Mesothelial cell of epicardium (in vitro differentiated cells): ENCODE measurements at regions not wholly inside any gene's neighbourhood (a gene's known extent, or its start where the extent isn't known, plus 50 kb on each side); places are given as distances from the start of the nearest gene placed in this dataset.

ENCODE experiments used
- DNase-seq, 2 experiments: peaks; one replicate each; pipeline ENCODE4 v3.0.0; 2021; ENCODE audit warnings: low spot score in 2 of 2; ENCODE audit not compliant: unreplicated experiment in 2 of 2
- H3K27ac Mint-ChIP-seq: 2 replicates; pipeline ENCODE4 v1.8.0; 2021; ENCODE audit warnings: mixed read lengths
- H3K27me3 Mint-ChIP-seq: 2 replicates; pipeline ENCODE4 v1.8.0; 2021; ENCODE audit warnings: low read depth, mixed read lengths
- H3K36me3 Mint-ChIP-seq: 2 replicates; pipeline ENCODE4 v1.8.0; 2021; ENCODE audit warnings: mixed read lengths
- H3K4me1 Mint-ChIP-seq: 2 replicates; pipeline ENCODE4 v1.8.0; 2021; ENCODE audit warnings: mixed read lengths
- H3K4me3 Mint-ChIP-seq: 2 replicates; pipeline ENCODE4 v1.8.0; 2021; ENCODE audit warnings: mild to moderate bottlenecking, moderate library complexity, mixed read lengths
- H3K9me3 Mint-ChIP-seq: 2 replicates; pipeline ENCODE4 v1.8.0; 2021; ENCODE audit warnings: mixed read lengths
- CTCF ChIP-seq: fragments of 200-600 bp; sonication (generic); IDR thresholded peaks from one replicate; pipeline ENCODE4 v1.5.0; 2021; ENCODE audit warnings: antibody characterized with exemption; ENCODE audit not compliant: unreplicated experiment

- no peaks in the 10 kb centered on the region for H3K27me3 Mint-ChIP-seq
- no peak overlapping the region for H3K4me3 Mint-ChIP-seq
- TF ChIP-seq CTCF: no peak
- DNase-seq: no peak
- peaks cover 1% of the 10 kb centered on the region for H3K4me1 Mint-ChIP-seq
- no peaks in the 10 kb centered on the region for H3K9me3 Mint-ChIP-seq
- H3K36me3 Mint-ChIP-seq: no peaks in the 10 kb centered on the region
- no peak overlapping the region for H3K27ac Mint-ChIP-seq
Measured at GRCh38 chr10:8498290-8498689, 443.8 kb downstream of the GATA3 start.

GRCh38 chr10:8498881-8499280 lies 444.4 kb downstream of the GATA3 start:
- H3K36me3 Mint-ChIP-seq: no peaks in the 10 kb centered on the region
- no peak for DNase-seq
- H3K4me3 Mint-ChIP-seq: no peak overlapping the region
- H3K9me3 Mint-ChIP-seq: no peaks in the 10 kb centered on the region
- TF ChIP-seq CTCF: no peak
- no peaks in the 10 kb centered on the region for H3K27me3 Mint-ChIP-seq
- H3K4me1 Mint-ChIP-seq: peaks cover 1% of the 10 kb centered on the region
- no peak overlapping the region for H3K27ac Mint-ChIP-seq

GRCh38 chr10:8499312-8499711 lies 444.8 kb downstream of the GATA3 start:
- TF ChIP-seq CTCF: no peak
- Mint-ChIP-seq H3K36me3 (no peaks in the 10 kb centered on the region), H3K4me3 (no peak overlapping the region), H3K27me3 (peaks cover 4% of the 10 kb centered on the region), H3K4me1 (peaks cover 2% of the 10 kb centered on the region), H3K27ac (no peak overlapping the region), H3K9me3 (no peaks in the 10 kb centered on the region)
- DNase-seq: no peak

GRCh38 chr10:8499752-8500390 lies 445.4 kb downstream of the GATA3 start:
- H3K4me3 Mint-ChIP-seq: no peak overlapping the region
- no peak for TF ChIP-seq CTCF
- no peak for DNase-seq
- H3K27me3 Mint-ChIP-seq: peaks cover 7% of the 10 kb centered on the region
- H3K36me3 Mint-ChIP-seq: no peaks in the 10 kb centered on the region
- H3K9me3 Mint-ChIP-seq: no peaks in the 10 kb centered on the region
- H3K27ac Mint-ChIP-seq: no peak overlapping the region
- peaks cover 8% of the 10 kb centered on the region for H3K4me1 Mint-ChIP-seq

- Mint-ChIP-seq H3K27ac (no peak overlapping the region), H3K9me3 (no peaks in the 10 kb centered on the region), H3K4me3 (no peak overlapping the region), H3K36me3 (no peaks in the 10 kb centered on the region), H3K27me3 (peaks cover 15% of the 10 kb centered on the region), H3K4me1 (peaks cover 15% of the 10 kb centered on the region)
- TF ChIP-seq CTCF: no peak
- no peak for DNase-seq
Measured at GRCh38 chr10:8502573-8502972, 448.1 kb downstream of the GATA3 start.

GRCh38 chr10:8504499-8504898 lies 450.0 kb downstream of the GATA3 start:
- Mint-ChIP-seq H3K27ac (no peak overlapping the region), H3K4me1 (peaks cover 20% of the 10 kb centered on the region), H3K4me3 (peak overlapping the region; percentile 22), H3K27me3 (peaks cover 15% of the 10 kb centered on the region), H3K9me3 (no peaks in the 10 kb centered on the region), H3K36me3 (no peaks in the 10 kb centered on the region)
- no peak for TF ChIP-seq CTCF
- DNase-seq: no peak
